HG03064 (cell line): ENCODE measurements at regions not wholly inside any gene's neighbourhood (a gene's known extent, or its start where the extent isn't known, plus 50 kb on each side); places are given as distances from the start of the nearest gene placed in this dataset.

Experiments
- ATAC-seq: cut with Tn5 transposase; IDR thresholded peaks from one replicate; pipeline ENCODE4 v1.9.1; 2021; ENCODE audit warnings: low read depth; ENCODE audit not compliant: unreplicated experiment

DNA sequence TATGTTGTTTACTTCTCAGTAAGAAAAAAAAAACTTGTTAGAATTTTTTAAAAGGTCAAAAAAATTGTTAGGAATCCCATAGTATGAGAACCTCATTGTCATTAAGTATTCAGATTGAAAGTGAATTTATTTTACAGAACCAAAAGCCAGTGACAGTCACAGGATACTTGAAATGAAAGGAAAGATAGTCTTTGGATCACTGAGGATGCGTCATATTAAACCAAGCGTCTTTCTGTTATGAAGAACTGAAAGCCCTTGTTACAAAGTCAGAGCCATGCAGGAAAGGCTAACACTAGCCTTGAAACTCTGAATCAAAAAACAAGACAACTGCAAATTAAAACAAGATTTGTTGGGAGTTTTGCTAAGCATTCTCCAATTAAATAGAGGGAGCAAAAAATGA, 1348.0 kb upstream of the SLC10A2 start:
- no peak for ATAC-seq

DNA sequence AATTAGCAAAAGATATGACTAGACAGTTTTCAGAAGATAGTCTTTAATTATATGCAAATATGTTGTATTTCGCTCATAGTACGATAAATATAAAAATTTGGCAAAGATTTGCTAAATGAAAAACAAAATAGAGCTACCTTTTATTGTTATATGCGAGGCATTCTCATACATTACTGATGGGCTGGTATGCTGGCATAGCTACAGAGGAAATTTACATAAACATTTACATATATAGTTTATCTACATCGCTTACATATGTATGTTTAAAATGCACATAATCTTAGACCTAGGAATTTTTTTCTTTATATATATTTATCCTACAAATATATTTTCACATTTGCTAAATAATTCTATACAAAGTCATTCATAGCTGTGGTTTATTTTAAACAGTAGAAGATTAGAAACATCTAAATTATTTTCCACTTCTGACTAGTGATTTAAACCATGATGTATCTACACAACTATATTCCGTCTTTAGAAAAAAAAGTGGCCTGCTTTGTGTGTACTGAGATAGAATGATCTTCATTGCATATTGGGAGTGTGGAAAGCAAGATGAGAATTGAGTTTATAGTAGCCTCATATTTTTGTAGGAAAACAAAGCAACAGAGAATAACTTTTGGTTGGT, 1345.0 kb upstream of the SLC10A2 start:
- no peak for ATAC-seq

DNA sequence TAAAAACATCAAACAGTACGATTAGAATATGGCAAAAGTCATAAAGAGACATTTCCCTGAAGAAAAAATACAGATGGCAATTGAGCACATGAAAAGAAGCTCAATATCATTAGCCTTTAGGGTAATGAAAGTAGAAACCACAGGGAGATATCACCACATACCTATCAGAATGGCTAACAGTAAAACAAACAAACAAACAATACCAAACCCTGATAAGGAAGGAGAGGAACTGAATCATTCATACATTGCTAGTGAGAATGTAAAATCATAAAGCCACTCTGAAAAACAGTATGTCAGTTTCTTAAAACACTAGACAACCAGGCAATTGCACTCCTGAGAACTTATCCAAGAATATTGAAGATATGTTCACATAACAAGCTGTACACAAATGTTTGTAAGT, 1342.5 kb upstream of the SLC10A2 start:
- no peak for ATAC-seq

DNA sequence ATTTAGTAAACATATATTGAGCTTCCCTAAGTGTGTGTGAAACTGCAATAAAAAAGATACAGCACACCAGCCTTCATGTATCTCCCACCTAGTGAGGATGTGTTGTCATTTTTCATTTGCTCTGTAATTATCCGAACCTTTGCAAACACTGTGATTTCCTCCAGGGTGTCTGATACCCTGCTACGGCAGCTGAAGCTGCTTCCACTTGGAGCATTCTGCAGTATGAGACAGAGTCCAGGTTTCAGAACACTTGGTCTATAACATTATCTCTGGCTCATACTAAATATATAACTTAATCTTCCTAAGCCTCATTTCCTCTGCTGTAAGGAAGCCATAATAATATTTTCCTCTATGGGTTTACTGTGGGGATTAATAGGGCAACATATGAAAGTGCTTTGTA, 1338.1 kb upstream of the SLC10A2 start:
- no peak for ATAC-seq

DNA sequence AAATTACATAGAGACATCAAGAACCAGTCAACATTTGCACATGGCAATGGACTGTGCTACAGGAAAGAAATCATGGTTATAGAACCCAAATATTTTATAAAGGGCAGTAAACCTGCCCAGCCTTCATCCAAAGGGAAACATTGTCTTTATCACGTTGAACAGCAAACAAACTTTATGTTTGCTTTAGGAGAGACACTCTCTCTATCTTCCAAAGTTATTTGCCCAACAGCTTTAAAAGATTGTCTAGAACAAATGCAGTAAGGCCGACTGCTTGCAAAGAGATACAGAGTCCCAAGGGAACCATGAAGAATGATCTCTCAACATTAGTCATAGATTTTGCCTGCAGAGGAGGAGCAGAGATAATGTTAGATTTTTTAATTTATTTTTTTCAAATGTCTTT, 1323.5 kb upstream of the SLC10A2 start:
- ATAC-seq: no peak

DNA sequence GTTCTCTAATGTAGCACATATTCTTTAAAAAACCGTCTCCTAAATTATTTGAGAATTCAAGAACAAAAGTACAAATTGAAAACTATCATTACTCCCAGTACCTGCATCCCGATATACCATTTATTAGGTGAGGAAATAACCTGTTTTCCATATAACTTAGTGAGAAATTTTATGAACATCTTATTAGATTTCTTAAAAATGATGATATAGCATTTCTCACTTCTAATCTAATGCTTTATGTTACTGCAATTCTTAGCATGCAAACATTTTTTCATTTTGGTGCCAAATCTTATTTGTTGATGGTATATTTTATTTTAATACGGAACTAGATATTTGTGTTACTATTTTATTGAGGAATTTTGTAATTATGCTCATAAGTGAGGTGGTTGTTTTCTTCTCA, 1321.3 kb upstream of the SLC10A2 start:
- ATAC-seq: no peak

DNA sequence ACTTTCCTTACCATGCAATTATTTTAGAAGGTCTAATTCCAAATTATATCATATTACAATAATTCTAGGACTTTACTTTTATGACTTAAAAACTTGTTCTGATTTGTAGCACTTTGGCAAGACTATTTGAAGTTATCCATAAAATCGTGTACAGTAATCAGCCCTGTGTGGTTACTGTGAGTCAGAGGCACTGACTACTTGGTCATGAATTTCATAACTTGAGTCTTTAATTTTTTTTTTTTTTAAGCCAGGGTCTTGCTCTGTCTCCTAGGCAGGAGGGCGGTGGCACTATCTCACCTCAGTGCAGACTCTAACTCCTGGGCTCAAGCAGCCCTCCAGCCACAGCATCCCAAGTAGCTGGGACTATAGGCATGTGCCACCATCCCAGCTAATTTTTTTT, 1319.2 kb upstream of the SLC10A2 start:
- ATAC-seq: no peak

DNA sequence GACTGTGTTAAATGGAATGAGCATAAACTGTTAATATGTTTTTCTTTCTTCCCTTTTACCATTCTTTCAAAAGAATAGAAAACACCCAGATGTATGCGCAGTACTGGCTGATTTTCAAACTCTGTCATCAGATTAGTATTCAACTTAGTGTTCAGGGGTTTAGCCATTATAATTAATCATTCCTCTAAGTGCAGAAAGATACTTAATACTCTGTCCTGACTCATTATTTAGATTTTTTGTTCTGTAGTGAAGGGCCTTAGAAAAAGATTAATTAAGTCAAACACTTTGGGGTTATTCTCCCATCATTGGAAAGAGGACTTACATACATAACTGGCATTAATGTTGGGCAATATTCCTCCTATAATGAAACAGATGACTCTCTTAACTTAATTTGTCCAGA, 1316.7 kb upstream of the SLC10A2 start:
- ATAC-seq: no peak

DNA sequence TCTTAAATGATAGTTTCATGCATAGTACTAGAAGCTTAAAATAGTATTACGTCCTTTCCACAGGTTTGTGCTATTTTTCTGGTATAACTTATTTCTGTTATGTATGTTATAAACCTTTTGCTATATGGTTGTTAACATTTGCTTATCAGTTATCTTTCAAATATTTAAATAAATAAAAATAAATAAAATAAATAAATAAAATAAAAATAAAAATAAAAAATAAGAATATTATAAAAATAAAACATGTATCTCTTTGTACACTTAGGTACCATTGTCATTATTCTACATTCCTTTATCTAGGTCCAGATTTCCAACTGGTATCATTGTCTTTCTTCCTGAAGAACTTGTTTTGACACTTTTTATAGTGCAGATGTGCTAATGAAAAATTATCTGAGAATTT, 1310.4 kb upstream of the SLC10A2 start:
- no peak for ATAC-seq

DNA sequence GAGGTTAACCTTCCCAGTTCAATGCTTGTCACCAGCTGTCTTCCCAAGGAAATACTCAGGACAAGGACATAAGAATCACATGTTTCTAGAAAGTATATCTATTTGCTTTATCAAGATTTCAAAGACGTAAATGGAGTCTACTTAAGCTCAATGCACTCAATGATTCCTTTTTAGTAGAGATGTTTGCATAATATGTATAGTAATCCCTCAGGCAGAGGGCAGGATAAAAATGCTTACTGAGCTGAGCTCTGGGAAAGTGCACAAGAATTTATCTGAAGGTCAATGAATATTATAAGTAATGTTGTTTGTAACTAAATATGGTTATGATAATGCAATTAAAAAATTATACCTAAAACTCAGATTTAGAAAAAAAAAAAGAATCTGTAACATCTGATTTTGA, 1309.4 kb upstream of the SLC10A2 start:
- ATAC-seq: no peak

DNA sequence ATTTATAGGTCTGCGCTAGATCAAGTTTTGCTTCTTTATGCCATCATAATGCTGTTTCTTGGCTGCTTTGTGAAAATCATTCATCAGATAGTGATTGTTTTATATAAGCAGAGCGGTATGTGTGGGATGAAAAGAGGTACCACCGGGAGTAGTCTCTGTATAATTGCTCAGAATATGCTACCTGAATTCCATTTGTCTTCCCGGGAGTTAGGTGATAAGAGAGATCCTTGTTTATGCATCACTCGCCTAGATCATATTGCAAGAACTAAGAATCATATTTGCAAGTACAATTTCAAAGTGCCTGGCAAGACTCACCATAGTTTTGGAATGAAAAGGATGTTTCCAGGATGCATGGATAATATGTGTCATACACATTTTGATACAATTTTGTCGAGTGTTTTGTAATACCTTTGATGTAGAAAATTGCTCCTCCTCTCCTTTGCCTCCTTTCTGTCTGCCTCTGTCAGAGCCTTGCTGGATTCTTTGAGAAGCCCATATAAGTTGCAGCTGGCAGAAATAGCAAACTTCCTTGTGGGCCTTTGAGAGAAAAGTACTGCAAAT, 1306.0 kb upstream of the SLC10A2 start:
- ATAC-seq: no peak

DNA sequence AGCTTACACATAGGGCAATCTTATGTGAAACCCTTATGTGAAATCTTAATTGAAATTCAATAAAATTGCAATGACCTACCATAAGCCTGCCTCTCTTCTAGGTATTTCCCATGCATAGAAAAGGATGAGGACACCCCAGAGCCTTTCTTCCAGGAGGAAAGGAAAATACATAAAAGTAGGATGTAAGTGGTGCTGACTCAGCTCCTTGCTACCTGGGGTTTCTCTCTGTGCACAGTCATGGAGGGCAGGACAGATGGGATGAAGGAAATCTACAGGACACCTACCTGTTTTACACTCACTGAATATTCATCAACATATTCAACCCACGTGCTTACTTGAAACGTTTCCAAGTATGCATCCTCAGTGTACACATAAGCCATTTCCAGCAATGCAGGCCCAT, 1299.2 kb upstream of the SLC10A2 start:
- ATAC-seq: no peak

DNA sequence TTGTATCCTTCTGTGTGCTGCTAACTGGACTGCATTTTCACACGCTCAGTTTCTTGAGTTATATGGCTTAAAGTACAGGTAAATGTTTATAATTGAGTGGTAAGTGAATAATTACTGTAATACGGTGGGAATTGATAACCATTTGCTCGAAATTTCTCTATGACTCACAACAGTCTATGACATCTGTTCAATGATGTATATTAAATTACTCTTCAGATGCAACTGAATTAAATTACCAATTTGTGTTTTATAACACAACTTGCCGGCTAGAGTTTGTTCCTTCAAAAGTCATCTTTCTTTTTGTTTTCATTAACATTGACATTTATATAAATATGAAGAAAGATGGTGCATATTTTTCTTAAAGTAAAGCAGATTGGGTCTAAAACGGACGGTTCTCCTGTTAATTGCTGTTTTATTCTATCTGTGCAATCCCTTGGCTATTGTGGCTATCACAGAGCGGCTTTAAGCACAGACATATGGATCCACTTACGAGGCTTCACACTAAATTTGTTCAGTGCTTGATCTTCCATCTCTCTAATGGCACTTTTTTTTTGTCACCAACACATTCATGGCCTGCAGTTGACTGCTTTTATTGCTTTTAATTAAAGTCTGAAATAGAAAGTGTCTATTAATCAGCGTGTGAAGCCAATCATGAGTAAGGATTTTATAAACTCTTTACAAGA, 1291.6 kb upstream of the SLC10A2 start:
- no peak for ATAC-seq

DNA sequence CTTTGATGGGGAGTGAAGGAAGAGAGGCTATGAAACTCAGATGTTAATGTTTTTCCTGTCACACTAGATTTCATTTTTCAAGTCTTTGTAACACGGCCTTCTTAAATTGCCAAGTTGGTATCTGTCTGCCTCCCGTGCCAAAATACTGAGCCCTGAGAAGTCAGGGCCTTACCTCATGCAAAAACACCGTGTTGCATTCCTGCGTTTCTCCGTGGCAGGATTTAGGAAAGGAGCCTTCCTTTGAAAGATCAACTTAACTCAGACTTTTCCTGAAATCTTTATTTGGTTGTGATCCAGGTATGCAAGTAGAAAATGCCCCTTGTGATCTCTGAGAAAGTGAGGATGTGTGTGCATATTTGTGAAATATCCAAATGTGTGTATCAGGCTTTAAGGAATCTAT, 1291.0 kb upstream of the SLC10A2 start:
- no peak for ATAC-seq

DNA sequence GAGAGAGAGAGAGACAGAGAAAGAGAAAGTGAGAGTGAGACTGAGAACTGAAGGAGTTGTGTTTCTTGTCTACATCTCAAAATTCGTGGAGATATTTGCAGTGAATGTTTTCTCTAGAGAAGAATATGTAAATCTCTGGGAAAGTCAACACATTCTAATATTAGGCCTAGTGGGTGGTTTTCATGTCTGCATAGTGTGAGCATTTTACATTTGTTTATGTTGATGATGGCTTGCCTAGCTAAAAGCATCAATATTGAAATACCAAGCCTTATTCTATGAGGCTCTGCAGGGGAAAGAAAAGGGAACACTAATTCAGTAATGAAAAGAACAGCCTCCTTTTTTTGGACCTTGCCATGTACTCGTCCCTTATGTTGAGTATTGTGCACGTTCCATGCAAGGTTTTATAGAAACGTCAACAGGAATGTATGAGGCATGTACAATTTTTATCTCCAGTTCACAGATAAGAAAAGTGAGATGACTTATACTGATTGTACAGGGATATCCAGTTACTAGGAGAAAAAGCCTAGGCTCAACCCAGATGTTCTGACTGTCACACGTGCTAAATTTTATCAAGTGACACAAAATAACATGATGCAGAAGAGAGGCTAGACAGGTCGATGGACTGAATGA, 1288.9 kb upstream of the SLC10A2 start:
- no peak for ATAC-seq

DNA sequence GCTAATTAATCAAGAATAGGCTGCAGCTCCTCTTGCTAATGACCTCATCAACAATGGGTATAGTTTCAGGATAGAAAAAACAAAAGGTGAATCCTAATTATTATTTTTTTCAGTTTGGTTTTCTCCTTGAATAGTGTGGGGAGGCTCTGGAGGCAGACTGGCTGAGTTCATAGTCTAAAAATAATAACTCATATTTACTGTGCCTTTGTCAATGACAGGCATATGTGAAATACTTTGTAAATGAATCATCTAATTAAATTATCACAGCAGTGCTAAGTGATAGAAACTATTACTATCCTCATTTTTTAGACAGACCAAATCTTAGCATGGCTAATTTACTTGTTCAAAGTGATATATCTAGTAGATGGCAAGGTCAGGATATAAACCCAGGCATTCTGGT, 1261.0 kb upstream of the SLC10A2 start:
- ATAC-seq: no peak

DNA sequence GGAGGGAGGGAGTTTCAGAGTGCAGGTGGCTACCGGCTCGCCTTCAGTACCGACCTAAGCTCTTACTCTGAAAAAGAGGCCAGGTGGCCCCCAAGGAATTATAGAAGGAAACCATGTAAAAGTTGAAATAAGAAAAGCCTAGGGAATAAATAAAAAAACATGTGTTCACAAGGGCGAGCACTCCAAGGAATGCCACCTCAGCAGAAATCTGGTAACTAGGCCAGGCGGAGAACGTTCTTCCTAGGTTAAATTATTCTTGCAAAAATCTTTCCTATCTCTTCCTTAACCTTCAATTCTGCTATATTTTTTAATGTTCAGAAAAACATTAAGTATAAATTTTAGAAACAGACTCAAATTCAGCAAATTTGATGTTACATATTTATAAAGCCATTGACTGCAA, 1260.3 kb upstream of the SLC10A2 start:
- no peak for ATAC-seq

DNA sequence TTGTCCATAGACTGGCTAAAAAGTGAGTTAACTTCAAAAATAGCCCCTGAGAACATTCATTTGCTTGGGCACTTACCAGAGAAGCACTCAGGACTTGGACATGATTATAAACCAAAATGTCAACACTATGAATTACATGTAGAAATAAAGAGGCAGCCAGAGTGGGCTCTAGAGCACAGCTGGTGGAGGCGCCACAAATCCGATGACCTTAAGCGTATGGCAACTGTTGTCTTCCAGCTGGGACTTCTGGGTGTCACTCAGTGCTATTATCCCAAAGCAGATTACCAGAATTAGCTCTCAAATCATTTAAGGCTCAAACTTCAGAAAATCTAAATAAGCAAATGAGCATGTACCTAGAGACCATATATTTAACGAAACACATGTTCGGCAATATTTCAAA, 1255.5 kb upstream of the SLC10A2 start:
- ATAC-seq: no peak

DNA sequence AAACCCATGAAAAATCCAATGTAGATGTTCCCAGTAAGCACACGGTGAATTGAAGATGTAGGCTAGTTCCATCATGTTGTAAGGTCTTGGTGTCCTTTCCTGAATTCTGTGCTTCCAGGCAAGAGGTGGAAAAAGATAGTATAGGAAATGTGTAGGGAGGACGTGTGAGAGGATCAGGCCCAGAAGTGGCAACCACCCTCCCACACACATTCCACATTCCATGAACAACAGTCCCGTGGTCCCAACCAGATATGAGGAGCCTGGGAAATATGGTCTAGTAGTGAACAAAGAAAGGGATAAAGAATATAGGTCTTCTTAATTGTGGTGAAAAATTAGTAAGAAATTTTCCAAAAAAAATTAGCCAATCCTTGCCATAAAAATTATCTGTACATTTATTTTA, 1254.2 kb upstream of the SLC10A2 start:
- no peak for ATAC-seq

DNA sequence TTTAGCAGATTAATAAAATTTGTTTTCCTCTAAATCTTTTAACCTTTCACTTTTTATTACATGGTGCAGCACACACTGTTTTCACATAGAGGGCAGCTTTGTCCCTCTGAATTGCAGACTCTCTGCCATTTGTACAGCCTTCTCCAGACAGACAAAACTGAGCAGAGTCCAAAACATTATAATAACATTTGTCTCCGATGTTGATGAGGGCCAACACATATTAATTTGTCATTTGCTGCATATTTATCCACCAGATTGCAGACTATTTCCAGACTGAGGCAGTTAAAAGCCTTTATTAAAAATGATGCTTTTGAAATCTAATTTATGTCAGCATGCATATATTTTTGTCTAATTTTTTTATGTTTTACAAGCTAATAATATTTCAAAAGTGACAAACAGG, 1251.9 kb upstream of the SLC10A2 start:
- ATAC-seq: no peak

DNA sequence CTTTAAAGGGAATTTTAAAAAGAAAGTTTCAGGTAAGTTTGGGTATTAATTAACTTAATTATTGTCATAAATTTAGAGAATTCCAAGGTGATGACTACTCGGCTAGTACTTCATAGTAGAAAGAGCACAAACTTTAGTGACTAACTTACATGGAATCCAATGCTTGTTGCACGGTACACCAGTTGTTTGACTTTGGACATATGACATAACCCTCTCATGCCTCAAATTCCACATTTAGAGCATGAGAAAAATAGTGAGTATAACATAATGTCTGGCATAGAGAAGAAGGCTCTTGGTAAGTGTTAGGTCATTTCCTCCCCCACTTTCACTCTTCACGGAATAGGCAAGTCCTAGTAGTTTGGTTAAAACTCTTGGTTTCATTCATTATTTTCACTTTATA, 1249.4 kb upstream of the SLC10A2 start:
- no peak for ATAC-seq

DNA sequence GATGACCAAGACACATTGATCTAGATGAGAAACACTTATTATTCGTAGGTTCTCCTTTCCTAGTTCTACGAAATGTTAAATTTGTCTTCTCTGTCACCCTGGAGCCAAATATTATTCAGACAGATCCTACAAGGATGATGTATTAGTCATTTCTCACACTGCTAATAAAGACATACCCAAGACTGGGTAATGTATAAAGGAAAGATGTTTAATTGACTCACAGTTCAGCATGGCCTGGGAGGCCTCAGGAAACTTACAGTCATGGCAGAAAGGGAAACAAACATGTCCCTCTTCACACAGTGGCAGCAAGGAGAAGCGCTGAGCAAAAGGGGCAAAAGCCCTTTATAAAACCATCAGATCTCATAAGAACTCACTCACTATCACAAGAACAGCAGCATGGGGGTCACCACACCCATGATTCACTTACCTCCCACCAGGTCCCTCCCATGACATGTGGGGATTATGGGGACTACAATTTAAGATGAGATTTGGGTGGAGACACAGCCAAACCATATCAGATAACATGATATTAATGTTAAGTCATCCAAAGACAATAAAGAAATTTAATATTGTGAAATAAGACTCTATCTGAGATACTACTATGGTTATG, 1248.8 kb upstream of the SLC10A2 start:
- ATAC-seq: no peak
